CD4-positive, alpha-beta T cell treated with Interleukin-17A for 1 hour (primary cell): ENCODE measurements at regions not wholly inside any gene's neighbourhood (a gene's known extent, or its start where the extent isn't known, plus 50 kb on each side); places are given as distances from the start of the nearest gene placed in this dataset.

Experiments used
- DNase-seq: peaks from one replicate; pipeline ENCODE4 v3.0.0-alpha.2; 2020

DNA sequence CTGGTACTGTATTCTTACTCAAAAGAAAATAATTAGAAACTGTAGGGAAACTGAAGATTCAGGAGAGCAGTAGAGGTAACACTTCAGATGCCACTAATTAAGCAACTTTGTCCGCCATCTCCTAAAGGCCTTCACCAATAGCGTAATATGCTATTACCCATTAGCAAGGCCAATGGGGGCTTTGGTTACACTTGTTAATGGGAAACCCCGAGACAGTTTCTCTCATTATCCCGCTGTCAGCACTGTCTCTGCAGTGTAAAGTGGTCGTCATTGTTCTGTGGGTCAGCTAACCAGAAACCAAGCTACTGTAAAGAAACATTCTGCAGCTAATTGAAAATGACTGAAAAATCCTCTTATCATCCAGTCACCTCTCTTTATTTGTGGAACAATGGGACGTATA, 468.0 kb upstream of the POU3F2 start:
- no peak for DNase-seq

- no peak for DNase-seq
Measured at GRCh38 chr6:98380589-98380988, 453.8 kb upstream of the POU3F2 start.

DNA sequence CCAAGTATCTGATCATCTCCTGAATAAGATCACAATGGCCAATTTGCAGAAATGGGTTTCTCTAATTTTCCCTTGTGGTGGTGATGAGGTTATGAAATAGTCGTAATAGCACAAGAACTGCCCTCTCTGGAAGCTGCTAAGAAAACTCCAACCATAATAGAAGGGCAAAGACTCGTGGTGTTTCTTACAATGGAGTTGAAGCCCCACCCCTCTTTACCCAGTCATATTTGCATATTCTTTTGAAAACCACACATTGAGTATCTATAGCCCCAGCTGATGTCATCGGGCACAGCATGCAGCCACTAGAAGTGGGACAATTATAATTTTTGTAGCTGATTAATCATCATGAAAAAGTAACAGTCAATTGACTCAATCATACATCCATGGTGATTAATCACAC, 452.1 kb upstream of the POU3F2 start:
- no peak for DNase-seq

DNA sequence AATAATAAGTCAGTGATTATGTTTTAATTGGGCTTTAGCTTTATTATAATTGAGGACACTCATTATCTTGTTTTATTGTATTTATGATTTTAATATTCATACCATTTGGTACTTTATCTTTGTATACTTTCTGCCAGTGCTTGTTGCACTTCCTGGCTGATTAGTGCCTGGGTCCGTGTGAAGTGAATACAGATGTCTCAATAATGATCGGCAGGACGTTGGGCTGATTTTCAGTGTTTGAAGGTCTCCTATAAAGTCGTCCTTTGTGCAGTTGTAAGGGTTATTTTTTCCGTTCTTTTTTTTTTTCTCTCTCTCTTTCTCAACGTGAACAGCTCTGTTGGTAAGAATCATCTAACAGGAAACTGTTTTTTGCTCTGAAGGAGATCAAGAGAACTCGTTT, 450.0 kb upstream of the POU3F2 start:
- no peak for DNase-seq

DNA sequence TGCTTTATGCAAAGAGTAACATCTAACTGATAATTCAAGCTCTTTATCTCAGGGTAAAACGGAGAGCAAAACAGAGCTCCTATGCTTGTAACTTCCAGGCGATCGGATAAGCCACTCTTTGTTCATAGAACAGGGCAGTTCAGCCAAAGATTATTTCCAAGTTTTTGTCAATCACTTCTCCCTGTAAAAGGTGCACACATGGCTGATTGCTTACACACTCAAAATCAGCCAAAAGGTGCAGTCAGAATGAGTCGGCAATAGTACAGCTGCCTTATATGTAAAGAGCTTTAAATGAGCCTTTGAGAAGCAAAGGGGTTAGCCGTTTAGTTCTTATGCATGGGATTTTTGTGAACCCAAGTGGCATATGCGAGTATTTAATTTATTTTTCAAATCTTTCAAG, 449.6 kb upstream of the POU3F2 start:
- DNase-seq, result no peak

DNA sequence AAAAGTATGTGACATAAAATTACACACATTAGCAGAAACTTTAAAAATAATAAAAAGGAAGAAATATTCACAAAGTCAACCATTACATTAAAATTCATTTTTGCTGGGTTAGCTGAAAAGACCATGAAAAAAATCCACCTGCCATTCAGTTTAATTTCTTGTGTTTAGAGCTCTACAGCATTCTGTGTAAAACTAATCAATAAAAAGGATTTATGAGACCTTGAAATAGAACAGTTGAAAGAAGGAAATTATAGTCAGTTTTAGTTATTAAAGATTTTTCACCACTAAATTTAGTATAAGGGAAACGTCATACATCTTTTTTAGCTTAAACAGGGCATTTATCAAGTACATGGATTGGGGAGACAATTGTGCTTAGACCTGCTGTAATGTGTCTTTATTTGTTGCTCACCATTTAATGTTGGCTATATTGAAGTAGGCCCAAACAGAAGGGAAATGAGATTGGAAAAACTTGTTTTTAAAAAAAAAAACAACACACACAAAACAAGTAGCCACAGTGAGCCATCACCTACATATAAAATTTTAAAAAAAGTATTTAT, 438.7 kb upstream of the POU3F2 start:
- DNase-seq, result no peak

GRCh38 chr6:98416027-98416426, 418.3 kb upstream of the POU3F2 start:
- DNase-seq, result no peak

GRCh38 chr6:98416497-98417158, 417.7 kb upstream of the POU3F2 start:
- DNase-seq, result peak; percentile 14

DNA sequence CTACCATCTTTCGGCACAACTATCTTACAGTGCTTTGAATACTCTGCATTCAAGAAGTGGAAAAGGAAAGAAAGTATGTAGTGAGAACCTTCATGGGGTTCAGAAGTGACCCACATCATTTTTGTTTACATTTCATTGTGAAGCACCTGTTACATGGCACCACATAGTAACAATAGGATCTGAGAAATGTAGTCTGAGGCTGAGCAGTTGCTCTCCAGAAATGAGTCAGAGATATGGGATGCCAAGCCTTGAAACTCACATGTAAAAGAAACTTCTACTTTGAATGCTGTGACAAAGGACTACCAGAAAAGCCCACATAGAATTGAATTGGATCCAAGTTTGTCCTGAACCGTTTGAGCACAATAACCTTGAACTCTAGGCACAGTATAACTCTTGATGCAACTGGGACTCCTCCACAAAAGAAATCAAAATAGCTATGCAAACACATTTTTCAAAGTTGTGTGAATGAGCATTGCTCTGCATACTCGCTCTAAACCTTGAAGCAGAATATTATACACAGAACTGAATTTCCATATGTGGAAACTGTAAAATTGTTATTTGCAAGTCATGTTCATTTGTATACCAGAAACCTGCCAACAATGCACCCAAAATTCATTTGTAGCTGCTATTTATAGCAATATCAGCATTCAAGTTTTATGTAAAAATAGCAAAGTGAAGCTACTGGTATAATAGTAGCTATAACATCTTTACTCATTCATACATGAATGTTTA, 400.9 kb upstream of the POU3F2 start:
- no peak for DNase-seq

DNA sequence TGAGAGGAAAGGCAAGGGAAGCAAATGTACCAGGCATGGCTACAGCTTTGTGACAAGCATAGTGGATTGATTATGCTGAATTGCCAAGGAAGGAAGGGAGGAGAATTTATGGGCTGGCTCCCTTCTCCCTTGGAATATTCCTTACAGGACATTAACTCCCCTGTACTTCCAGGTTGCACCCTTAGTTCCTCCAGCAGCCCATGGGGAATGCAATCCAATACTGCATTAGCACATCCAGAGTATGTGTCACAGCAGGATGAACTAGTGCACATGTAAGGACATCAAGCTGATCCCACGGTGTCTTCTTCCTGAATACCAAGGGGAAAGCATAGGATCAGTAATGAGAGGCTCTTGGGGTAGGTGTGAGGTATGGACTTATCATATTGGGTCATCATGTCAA, 390.7 kb upstream of the POU3F2 start:
- no peak for DNase-seq

GRCh38 chr6:98452685-98453084, 381.7 kb upstream of the POU3F2 start:
- DNase-seq, result no peak

DNA sequence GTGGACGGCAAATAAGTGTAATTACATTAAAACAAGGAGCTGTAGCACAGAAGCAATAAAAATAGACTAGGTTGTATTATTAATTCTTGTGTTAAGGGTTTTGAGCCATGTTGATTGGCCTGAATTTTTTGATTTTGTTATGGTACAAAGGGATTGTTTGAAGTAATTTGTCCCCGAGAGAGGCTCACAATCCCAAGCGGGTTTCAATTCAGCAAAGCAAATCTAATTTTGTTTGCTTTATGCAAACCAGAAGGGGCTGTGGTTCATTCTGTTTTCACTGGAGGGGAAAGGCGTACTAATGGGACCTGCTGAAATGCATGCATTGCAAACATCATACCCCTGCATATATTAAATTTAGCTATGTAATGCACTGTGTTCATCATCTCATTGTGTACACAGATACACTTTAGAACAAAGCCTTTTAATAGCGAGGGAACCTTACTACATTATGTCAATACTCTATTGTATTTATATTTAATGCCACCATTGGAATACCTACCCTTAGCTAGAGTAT, 379.5 kb upstream of the POU3F2 start:
- no peak for DNase-seq

DNA sequence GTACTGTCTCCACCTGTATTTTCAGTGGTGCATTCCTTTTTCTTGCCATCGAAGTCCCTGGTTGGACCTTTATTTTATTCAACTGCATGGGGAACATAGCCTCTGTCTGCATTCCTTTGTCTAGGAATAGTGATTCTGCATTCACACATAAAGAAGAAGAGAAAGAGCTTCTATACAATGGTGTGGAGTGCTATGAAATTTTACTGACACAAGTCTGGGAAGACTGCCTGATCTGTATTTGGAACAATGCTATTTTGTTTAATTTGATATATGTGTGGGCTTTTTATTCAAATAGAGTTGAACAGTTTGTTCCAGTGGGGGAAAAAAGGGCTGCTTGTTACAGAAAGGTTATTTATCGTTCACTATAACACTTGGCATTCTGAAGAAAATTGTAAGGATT, 375.7 kb upstream of the POU3F2 start:
- DNase-seq, result no peak

DNA sequence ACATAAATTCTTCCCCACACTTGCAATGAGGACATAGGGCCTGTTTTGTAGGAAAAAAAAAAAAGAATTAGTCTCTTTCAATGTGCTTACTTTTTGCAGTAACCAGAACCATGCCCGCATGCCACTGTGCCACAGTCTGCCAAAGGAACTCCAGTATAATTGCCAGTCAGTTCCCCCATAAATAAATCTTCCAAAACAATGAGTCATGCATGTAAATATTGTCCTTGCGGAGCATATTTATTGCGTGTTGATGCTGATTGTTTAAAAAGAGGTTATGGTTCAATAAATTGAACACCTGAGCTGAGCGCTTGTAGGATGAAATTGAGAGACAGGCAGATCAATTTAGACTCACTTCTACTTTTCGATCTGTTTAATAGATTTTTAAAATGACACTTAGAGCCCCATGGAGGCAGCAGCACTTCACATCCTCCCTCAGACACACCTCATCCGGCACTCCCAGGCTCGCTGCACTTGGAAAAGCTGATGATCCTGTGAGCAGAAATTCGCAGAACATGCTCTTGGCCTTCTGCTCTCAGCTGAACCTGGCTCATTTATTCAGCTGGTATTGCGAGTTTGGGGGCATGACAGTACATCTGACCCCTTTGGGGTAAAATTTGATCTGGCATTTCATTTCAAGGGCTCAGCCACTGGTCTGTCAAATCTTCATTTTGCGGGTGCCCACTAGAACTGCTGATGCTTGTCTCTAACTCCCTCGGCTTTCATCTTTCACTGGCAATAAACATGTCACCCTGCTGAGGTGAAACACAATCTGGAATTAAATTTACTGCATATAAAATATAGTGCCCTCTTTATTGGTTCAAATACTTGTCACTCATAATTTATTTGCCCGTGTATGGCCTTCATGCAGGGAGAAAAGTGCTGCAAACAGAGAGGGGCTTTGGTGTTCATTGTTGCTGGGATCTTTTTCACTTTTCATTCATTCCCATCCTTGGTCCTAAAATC, 371.1 kb upstream of the POU3F2 start:
- DNase-seq, result no peak

DNA sequence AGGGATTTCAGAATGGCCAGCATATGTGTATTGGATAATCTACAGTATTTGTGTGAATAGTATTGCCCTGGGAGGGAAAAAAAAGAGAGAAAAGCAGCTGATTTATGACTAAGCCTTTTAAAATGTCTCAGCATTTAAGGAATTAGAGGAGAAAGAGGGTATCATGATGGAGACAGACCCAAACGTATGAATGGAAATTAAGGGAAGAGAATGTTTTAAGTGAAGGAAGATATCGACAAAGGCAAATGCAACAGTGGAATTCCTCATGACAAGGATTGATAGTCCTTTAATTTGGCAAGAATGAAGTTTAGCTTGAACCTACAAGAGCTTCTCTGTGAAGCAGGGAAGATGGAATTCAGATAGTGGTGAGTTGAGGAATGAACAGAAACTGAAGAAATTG, 367.3 kb upstream of the POU3F2 start:
- no peak for DNase-seq

DNA sequence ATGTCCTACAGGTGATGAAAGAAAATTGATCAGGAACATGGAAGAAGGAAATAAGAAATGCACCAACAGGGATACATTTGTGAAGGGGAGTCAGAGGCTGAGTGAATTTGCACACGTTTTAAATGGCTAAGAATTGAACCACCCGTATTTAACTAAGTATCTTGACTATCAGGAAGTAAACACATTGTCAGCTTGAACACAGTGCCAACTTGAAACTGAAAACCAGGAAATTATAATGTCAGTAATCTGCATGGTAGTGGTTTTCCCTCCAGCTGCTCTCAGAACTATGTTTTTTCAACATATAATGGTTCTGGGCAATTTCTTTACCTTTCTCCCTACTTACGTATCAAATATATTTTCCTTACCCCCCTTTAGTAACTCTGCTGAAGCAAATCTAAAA, 366.5 kb upstream of the POU3F2 start:
- DNase-seq, result no peak

- no peak for DNase-seq
Measured at GRCh38 chr6:98469141-98469540, 365.2 kb upstream of the POU3F2 start.

- DNase-seq, result no peak
Measured at GRCh38 chr6:98470821-98471220, 363.6 kb upstream of the POU3F2 start.

GRCh38 chr6:98471444-98471843, 362.9 kb upstream of the POU3F2 start:
- DNase-seq, result no peak

GRCh38 chr6:98477231-98477630, 357.1 kb upstream of the POU3F2 start:
- DNase-seq, result no peak

DNA sequence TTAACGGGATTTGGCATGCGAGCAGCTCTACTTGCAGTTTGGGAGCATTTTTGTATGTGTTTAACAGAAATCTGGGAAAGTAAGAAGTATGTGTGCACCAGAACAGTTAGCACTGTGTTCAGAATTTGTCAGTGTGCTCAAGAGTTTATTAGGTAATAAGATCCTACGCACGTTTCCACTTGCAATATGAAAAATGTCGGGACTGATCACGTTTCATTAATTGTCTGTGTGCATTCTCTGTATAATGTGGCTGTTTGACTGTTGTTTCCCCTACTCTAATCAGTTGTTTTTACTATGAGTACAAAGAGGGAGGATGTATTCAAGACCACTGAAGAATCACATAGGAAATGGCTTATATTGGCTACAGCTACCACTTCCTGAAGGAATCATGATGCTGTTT, 349.7 kb upstream of the POU3F2 start:
- no peak for DNase-seq

GRCh38 chr6:98485593-98485992, 348.8 kb upstream of the POU3F2 start:
- no peak for DNase-seq

GRCh38 chr6:98486057-98486456, 348.3 kb upstream of the POU3F2 start:
- DNase-seq, result no peak
